Liver (tissue), 8 donors: ENCODE measurements at regions not wholly inside any gene's neighbourhood (a gene's known extent, or its start where the extent isn't known, plus 50 kb on each side); places are given as distances from the start of the nearest gene placed in this dataset.

Source experiments
- DNase-seq: peaks from one replicate; pipeline ENCODE4 v3.0.0-alpha.2; 2017; ENCODE audit warnings: low spot score
- H3K27ac ChIP-seq, 2 donors: one replicate each; pipeline ENCODE4 v1.7.0; 2013; ENCODE audit warnings: inconsistent platforms in 2 of 2, low read length in 2 of 2, control low read depth in 1 of 2, low read depth in 1 of 2, mild to moderate bottlenecking in 1 of 2
- H3K27me3 ChIP-seq, 4 donors: one replicate each; pipeline versions ENCODE4 v1.6.1 to v1.7.0; 2013; ENCODE audit warnings: low read length in 3 of 4, inconsistent platforms in 1 of 4, mild to moderate bottlenecking in 1 of 4, moderate library complexity in 1 of 4; ENCODE audit not compliant: control insufficient read depth in 4 of 4, insufficient read depth in 4 of 4
- H3K36me3 ChIP-seq, 4 donors: one replicate each; pipeline versions ENCODE4 v1.6.1 to v1.7.0; 2013; ENCODE audit warnings: low read length in 3 of 4, mild to moderate bottlenecking in 3 of 4, low read depth in 1 of 4, moderate library complexity in 1 of 4; ENCODE audit not compliant: control insufficient read depth in 4 of 4, insufficient read depth in 3 of 4
- H3K4me1 ChIP-seq, 4 donors: one replicate each; pipeline versions ENCODE4 v1.6.1 to v1.7.0; 2013; ENCODE audit warnings: low read length in 3 of 4, mild to moderate bottlenecking in 3 of 4, moderate library complexity in 1 of 4; ENCODE audit not compliant: control insufficient read depth in 4 of 4, insufficient read depth in 4 of 4
- H3K4me3 ChIP-seq, 3 donors: one replicate each; pipeline versions ENCODE4 v1.6.1 to v1.7.0; 2013; ENCODE audit warnings: low read length in 3 of 3, control low read depth in 1 of 3, low read depth in 1 of 3, mild to moderate bottlenecking in 1 of 3
- H3K9ac ChIP-seq, 2 donors: one replicate each; pipeline ENCODE4 v1.7.0; 2013; ENCODE audit warnings: low read length in 2 of 2, mild to moderate bottlenecking in 2 of 2, moderate library complexity in 2 of 2, control low read depth in 1 of 2, low read depth in 1 of 2
- H3K9me3 ChIP-seq, 4 donors: one replicate each; pipeline versions ENCODE4 v1.6.1 to v1.7.0; 2013; ENCODE audit warnings: low read length in 3 of 4; ENCODE audit not compliant: control insufficient read depth in 4 of 4
- ATF3 ChIP-seq: IDR thresholded peaks from 2 replicates; pipeline ENCODE4 v1.6.1; 2016; ENCODE audit warnings: antibody characterized with exemption
- CTCF ChIP-seq: fragments of 150-350 bp; IDR thresholded peaks from 2 replicates; pipeline ENCODE4 v1.5.1; 2017; ENCODE audit warnings: improper control_type of control experiment, low read depth, low read length; ENCODE audit not compliant: missing input control
- EGR1 ChIP-seq, 2 donors: IDR thresholded peaks; 2 replicates each; pipeline ENCODE4 v1.6.1; 2016 to 2018; ENCODE audit warnings: antibody characterized with exemption in 2 of 2, low read depth in 2 of 2
- FOXA1 ChIP-seq: IDR thresholded peaks from 2 replicates; pipeline ENCODE4 v1.6.1; 2016; ENCODE audit warnings: antibody characterized with exemption
- FOXA2 ChIP-seq: IDR thresholded peaks from 2 replicates; pipeline ENCODE4 v1.6.1; 2016; ENCODE audit warnings: antibody characterized with exemption
- GABPA ChIP-seq, 2 donors: IDR thresholded peaks in 1 of 2; conservative IDR thresholded peaks in 1 of 2; 2 replicates each; pipeline ENCODE4 v1.6.1; 2016; ENCODE audit warnings: antibody characterized with exemption in 2 of 2, mild to moderate bottlenecking in 1 of 2, moderate library complexity in 1 of 2
- HNF4A ChIP-seq, 2 donors: conservative IDR thresholded peaks; 2 replicates each; pipeline ENCODE4 v1.6.1; 2016; ENCODE audit warnings: antibody characterized with exemption in 2 of 2, mild to moderate bottlenecking in 2 of 2
- HNF4G ChIP-seq: IDR thresholded peaks from 2 replicates; pipeline ENCODE4 v1.6.1; 2016; ENCODE audit warnings: antibody characterized with exemption
- JUND ChIP-seq, 2 donors: IDR thresholded peaks; 2 replicates each; pipeline ENCODE4 v1.6.1; 2016; ENCODE audit warnings: antibody characterized with exemption in 2 of 2
- MAX ChIP-seq: IDR thresholded peaks from 2 replicates; pipeline ENCODE4 v1.6.1; 2016; ENCODE audit warnings: antibody characterized with exemption
- NR2F2 ChIP-seq: IDR thresholded peaks from 2 replicates; pipeline ENCODE4 v1.6.1; 2016; ENCODE audit warnings: antibody characterized with exemption
- RAD21 ChIP-seq, 2 donors: IDR thresholded peaks; 2 replicates each; pipeline ENCODE4 v1.6.1; 2016; ENCODE audit warnings: antibody characterized with exemption in 2 of 2, mild to moderate bottlenecking in 2 of 2
- REST ChIP-seq: IDR thresholded peaks from 2 replicates; pipeline ENCODE4 v1.6.1; 2016; ENCODE audit warnings: antibody characterized with exemption, mild to moderate bottlenecking
- RXRA ChIP-seq, 2 donors: IDR thresholded peaks; 2 replicates each; pipeline ENCODE4 v1.6.1; 2017 to 2018; ENCODE audit warnings: antibody characterized with exemption in 2 of 2, mild to moderate bottlenecking in 1 of 2
- SP1 ChIP-seq: IDR thresholded peaks from 2 replicates; pipeline ENCODE4 v1.6.1; 2018; ENCODE audit warnings: antibody characterized with exemption, mild to moderate bottlenecking
- TAF1 ChIP-seq: conservative IDR thresholded peaks from 2 replicates; pipeline ENCODE4 v1.6.1; 2016; ENCODE audit warnings: antibody characterized with exemption, mild to moderate bottlenecking
- YY1 ChIP-seq: IDR thresholded peaks from 2 replicates; pipeline ENCODE4 v1.6.1; 2016; ENCODE audit warnings: antibody characterized with exemption, mild to moderate bottlenecking
- ZBTB33 ChIP-seq: IDR thresholded peaks from 2 replicates; pipeline ENCODE4 v1.6.1; 2016; ENCODE audit warnings: antibody characterized with exemption
- WGBS: extraction: QIAGEN DNeasy Blood & Tissue Kit; methylation state at CpG from one replicate; pipeline ENCODE4 v1.1.7; 2013; 5-methylcytosine and 5-hydroxymethylcytosine counted together
- donor health status: healthy.
- donor health status: healthy.
- donor health status: healthy.
- donor health status: healthy.
- donor health status: healthy.

- Histone ChIP-seq H3K4me3 (no peak overlapping the region), H3K27ac (no peak overlapping the region), H3K9me3 (no peaks in the 10 kb centered on the region), H3K9ac (no peak overlapping the region), H3K4me1 (no peaks in the 10 kb centered on the region), H3K27me3 (no peaks in the 10 kb centered on the region), H3K36me3 (no peaks in the 10 kb centered on the region)
- TF ChIP-seq MAX (no peak), HNF4G (no peak), GABPA (IDR thresholded peaks at IDR 0.05 in 1 of 2, conservative IDR thresholded peaks at IDR 0.05 in 1 of 2) (no peak), RXRA (IDR thresholded peaks at IDR 0.05) (no peak)
- WGBS = 66% methylated on average over 7 of the region's 7 CpGs
- no peak for DNase-seq
These were observed 417.6 kb downstream of the GLRX3 start for GRCh38 chr10:130553826-130554225.

- TF ChIP-seq EGR1 (IDR thresholded peaks at IDR 0.05; ENCODE audit: low read depth in 2 of 2) = no peak
- TF ChIP-seq JUND (IDR thresholded peaks at IDR 0.05) = no peak
- TF ChIP-seq YY1 = no peak
- no peak for TF ChIP-seq NR2F2
- no peak for TF ChIP-seq SP1
- no peak for TF ChIP-seq CTCF
- no peak for TF ChIP-seq GABPA (IDR thresholded peaks at IDR 0.05 in 1 of 2, conservative IDR thresholded peaks at IDR 0.05 in 1 of 2)
- no peak for TF ChIP-seq REST
- TF ChIP-seq FOXA2 = no peak
- no peak for TF ChIP-seq ZBTB33
- no peak for TF ChIP-seq FOXA1
- TF ChIP-seq TAF1 = no peak
- no peak for TF ChIP-seq RAD21 (IDR thresholded peaks at IDR 0.05)
- no peak for TF ChIP-seq HNF4A (conservative IDR thresholded peaks at IDR 0.05)
- no peak for TF ChIP-seq HNF4G
- TF ChIP-seq RXRA (IDR thresholded peaks at IDR 0.05) = no peak
- no peak for TF ChIP-seq ATF3
- no peak overlapping the region for H3K4me3 ChIP-seq
- no peaks in the 10 kb centered on the region for H3K36me3 ChIP-seq
- H3K27me3 ChIP-seq = no peaks in the 10 kb centered on the region
- no peaks in the 10 kb centered on the region for H3K9me3 ChIP-seq
- H3K27ac ChIP-seq = no peak overlapping the region
- no peak overlapping the region for H3K9ac ChIP-seq
- H3K4me1 ChIP-seq = no peaks in the 10 kb centered on the region
- WGBS = 83% methylated on average over 14 of the region's 14 CpGs
- DNase-seq = no peak
These were observed 418.7 kb downstream of the GLRX3 start for GRCh38 chr10:130554701-130555410.
